ENCODE measurements at regions not wholly inside any gene's neighbourhood (a gene's known extent, or its start where the extent isn't known, plus 50 kb on each side); places are given as distances from the start of the nearest gene placed in this dataset.
"Not testable (repeated sequence)": the region's sequence is repeated elsewhere in the genome, so short reads cannot be mapped to it uniquely, and the experiment has no call there.

DNA sequence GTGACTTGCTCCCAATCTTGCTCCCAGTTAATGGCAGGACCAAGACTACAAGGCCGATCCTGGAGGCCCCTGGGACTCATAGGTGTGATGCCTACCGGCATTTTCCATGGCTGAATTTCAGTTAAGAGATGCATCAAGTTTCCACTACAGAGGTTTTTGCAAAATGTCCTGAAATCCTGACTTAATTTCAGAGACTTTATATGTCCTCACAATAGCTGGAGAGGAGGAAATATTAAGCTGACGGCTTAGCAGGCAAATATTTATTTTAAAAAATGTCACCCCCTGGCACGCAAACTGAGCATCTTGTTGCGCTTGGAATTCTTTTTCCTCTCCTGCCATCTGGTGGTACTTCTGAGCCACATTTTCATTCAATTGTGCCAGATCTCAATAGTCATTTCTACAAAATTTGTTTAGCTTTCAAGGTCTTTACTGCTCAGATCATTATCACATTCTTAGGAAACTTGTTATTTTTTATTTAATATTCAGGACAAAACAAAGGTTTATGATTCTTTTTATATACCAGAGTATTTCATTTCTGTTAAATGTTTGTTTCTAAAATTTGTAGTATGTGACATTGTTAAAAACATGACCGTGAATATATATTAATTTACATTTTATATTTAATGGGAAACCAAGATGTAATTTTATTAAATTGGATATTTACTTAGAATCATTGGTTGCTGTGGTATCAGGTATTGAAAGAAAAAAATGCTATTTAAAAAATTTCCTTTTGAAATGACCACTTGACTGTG, 189.2 kb upstream of the THRB start:
- no peak for DNase-seq (ENCODE audit: low read depth in 3 of 3, low spot score in 1 of 3)

DNA sequence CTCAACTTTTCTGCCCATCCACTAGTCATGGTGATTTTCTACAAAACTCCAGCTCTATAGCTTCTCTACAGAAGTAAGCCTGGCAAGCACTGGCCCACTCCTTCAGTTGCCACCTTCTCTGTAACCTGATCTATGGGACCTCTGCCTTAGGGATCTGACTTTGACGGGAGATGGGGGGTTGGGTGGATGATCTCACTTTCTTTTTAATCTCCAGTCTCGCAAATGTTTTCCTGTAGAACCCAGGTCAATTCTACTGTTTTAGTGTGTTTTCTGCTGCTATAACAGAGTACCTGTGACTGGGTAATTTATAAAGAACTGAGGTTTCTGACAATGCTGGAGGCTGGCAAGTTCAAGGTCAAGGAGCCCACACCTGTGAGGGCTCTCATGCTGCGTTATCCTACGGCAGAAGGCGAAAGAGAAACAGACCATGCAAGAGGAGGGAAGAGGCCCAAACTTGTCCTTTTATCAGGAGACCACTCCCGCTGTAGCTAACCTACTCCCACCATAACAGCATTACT, 189.9 kb upstream of the THRB start:
- DNase-seq (ENCODE audit: low read depth in 3 of 3, low spot score in 1 of 3) = no peak

- DNase-seq (ENCODE audit: low read depth in 3 of 3, low spot score in 1 of 3) = no peak
These were observed 192.2 kb upstream of the THRB start for GRCh38 chr3:24686808-24687207.

- DNase-seq (ENCODE audit: low read depth in 3 of 3, low spot score in 1 of 3) = no peak
These were observed 193.0 kb upstream of the THRB start for GRCh38 chr3:24687671-24688070.

DNA sequence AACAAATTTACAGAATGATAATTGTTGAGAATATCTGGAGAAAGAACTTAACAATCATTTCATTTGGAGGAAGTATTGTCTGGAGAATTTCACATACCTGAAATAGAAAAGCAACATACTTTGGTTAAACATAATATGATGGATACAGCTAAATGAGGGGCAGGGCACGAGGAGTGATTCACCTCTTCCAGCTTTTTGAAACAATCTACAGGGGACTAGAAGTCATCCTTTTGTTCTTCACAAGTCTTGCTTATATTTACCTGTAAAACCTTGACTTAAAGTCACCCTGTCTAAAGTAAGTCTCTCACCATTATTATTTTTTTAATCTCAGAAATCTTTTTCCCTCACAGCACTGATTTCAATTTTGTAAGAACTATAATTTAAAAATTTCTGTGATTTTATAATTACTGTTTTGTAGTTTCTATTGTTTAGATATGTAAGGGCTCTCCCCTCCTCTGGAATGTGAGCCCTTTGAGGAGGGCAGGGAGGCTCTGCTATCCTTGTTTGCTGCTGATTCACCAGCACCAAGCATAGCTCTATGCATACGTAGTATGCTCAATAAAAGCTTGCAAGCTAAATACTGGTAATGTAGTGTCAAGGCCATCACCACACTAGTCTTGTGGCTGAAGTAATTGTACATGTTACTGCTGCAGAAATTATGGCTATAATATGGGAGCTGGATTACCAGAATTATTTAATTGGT, 193.9 kb upstream of the THRB start:
- no peak for DNase-seq (ENCODE audit: low read depth in 3 of 3, low spot score in 1 of 3)

DNA sequence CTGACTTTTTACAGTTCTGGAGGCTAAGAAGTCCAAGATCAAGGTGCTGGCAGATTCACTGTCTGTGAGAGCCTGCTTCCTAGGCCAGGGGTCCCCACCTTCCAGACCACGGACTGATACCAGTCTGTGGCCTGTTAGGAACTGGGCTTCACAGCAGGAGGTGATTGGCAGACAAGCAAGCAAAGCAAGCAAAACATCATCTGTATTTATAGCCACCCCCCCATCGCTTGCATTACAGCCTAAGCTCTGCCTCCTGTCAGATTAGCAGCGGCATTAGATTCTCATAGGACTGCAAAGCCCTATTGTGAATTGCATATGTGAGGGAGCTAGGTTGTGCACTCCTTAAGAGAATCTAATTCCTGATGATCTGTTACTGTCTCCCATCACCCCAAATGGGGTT, 194.7 kb upstream of the THRB start:
- DNase-seq (ENCODE audit: low read depth in 3 of 3, low spot score in 1 of 3) = no peak

DNA sequence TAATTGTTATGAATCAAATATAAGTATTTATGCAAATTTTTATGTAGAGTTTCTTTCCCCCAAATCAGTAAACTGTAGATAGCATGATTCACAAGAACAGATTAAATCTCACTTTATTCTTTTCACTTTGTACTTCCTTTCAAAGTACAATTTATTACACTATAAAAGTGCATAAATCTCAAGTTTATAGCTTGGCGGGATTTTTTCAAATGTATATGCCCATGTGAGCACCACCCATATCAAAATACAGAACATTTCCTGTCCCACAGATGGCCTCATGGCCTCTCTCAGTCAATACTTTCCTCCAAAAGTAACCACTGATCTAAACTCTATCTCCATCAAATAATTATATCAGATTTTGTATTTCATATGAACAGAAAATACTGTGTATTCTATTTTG, 196.1 kb upstream of the THRB start:
- DNase-seq (ENCODE audit: low read depth in 3 of 3, low spot score in 1 of 3) = no peak

- DNase-seq (ENCODE audit: low read depth in 3 of 3, low spot score in 1 of 3) = not testable (repeated sequence)
These were observed 204.4 kb upstream of the THRB start for GRCh38 chr3:24699078-24699477.

- no peak for DNase-seq (ENCODE audit: low read depth in 3 of 3, low spot score in 1 of 3)
These were observed 209.8 kb upstream of the THRB start for GRCh38 chr3:24704496-24704895.

DNA sequence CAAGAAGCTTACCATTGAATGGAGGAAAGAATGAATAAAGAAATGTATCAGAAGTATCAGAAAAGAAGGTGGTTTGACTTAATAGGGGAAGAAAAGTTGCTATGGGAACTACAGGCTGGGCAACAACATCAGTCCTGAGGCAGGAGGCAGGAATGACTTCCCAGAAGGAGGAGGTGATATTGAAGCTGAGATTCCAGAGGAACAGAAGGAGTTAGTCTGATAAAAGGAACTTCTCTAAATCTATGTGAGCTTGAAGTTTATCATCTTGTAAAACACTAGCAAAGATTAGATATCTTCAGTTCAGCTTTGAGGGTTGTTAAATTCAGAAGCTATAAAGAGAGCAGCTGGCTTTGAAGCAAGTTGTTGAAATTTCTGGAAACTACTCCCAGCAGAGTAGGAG, 213.3 kb upstream of the THRB start:
- DNase-seq (ENCODE audit: low read depth in 3 of 3, low spot score in 1 of 3) = no peak

GRCh38 chr3:24709956-24710355, 215.3 kb upstream of the THRB start:
- DNase-seq (ENCODE audit: low read depth in 3 of 3, low spot score in 1 of 3) = no peak

DNA sequence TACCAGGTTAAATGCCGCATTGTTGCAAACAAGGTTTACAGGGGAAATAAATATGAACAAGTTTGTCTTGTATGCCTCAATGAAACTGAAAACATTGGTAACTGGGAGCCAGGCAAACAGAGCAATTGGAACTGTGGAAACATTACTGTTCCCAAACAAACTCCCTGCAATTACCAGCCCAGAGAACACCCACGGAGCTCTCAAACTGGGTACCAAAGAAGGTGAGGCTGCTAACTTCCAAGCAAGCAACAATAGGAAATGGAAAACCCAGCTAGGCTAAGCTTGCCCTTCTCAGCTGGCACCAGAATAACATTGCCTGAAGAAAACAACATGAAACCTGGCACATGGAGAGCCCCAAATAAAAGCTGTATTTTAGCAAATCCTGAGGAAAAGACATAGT, 218.9 kb upstream of the THRB start:
- DNase-seq (ENCODE audit: low read depth in 3 of 3, low spot score in 1 of 3) = no peak

DNA sequence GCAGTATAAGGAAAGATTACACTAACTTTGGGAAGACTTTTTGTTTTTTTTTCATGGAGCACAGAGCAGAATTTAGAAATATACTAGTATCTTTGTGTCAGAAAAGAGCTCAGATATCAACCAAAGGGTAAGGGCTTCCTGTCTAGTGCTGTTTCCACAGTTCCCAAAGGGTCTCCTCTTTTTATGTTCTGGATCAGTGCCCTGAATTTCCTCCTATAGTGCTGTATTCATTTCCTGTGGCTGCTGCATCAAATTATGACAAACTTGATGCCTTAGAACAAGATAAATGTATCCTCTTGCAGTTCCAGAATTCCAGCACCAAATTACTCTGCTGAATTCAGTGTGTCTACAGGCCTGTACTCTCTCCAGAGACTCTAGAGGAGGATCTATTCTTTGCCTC, 219.8 kb upstream of the THRB start:
- DNase-seq (ENCODE audit: low read depth in 3 of 3, low spot score in 1 of 3) = no peak

GRCh38 chr3:24715171-24715792, 220.6 kb upstream of the THRB start:
- no peak for DNase-seq (ENCODE audit: low read depth in 3 of 3, low spot score in 1 of 3)

- DNase-seq (ENCODE audit: low read depth in 3 of 3, low spot score in 1 of 3) = no peak
These were observed 227.4 kb upstream of the THRB start for GRCh38 chr3:24722087-24722486.

DNA sequence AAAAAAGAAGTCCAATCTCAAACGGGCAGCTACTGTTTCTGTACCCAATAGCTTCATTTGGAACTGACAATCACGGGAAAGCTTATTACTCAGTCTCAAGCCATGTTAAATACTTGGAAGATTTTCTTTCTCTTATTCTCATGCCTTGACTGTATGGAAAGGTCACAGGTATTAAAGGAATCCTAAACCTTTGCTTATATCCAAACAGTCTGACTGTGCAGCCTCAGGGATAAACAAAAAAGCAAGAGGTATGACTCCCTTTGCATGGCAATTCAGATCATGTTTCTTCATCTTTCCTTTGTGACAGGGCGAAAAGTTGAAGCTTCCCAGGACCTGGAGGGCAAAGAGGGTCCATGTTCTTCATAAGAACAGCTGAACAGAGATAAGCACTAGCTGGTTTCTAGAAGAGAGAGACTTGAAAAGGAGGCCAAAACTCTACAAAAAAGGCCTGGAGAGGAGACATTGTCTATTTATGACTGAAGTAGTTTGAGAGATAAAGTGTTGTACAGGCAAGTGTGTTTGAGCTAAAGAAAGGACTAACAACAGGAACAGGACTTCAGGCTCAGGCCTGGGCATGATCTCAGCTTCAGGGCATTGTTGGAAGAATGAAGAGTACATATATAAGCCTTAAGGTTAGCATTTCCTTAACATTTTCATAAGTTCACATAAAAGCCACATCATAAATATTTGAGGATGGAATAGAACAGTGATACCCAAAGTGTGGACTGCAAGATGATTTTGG, 231.0 kb upstream of the THRB start:
- DNase-seq (ENCODE audit: low read depth in 3 of 3, low spot score in 1 of 3) = no peak

GRCh38 chr3:24726423-24726822, 231.8 kb upstream of the THRB start:
- no peak for DNase-seq (ENCODE audit: low read depth in 3 of 3, low spot score in 1 of 3)

DNA sequence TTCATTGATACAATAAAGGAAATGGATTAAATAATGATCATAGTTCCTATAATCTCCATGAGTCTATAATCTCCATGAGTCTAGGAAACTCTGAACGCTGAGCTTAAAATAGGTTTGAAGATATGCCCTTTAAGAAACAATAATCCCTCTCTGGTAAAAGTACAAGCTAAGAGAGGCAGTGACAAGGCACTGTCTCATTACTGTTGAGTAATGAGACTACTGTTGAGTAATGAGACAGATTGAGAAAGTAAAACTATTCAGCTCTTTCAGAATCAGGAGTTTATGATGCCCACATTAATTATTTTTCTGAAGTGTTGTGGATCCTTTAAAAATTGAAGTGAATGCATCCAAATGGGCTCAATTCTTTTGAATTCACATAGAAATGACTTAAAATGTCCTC, 235.5 kb upstream of the THRB start:
- no peak for DNase-seq (ENCODE audit: low read depth in 3 of 3, low spot score in 1 of 3)

DNA sequence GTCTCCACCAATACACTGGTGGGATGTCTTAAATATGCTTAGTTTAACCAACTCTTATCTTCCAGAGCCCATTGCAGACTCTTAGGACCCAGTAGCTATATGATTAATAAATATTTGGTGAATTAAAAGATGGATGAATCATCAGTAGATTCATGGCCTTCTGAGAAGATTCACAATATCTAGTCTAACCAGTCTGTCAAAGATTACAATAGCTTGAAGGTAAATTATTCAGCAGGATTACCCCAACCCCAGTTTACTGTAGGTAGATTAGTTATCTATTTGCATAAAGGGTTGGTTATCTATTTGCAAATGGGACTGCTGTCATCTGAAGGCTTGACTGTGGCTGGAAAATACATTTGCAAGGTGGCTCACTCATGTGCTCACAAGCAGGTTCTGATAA, 239.4 kb upstream of the THRB start:
- DNase-seq (ENCODE audit: low read depth in 3 of 3, low spot score in 1 of 3) = no peak

GRCh38 chr3:24736701-24737100, 242.1 kb upstream of the THRB start:
- DNase-seq (ENCODE audit: low read depth in 3 of 3, low spot score in 1 of 3) = no peak

- no peak for DNase-seq (ENCODE audit: low read depth in 3 of 3, low spot score in 1 of 3)
These were observed 245.7 kb upstream of the THRB start for GRCh38 chr3:24740326-24740725.

DNA sequence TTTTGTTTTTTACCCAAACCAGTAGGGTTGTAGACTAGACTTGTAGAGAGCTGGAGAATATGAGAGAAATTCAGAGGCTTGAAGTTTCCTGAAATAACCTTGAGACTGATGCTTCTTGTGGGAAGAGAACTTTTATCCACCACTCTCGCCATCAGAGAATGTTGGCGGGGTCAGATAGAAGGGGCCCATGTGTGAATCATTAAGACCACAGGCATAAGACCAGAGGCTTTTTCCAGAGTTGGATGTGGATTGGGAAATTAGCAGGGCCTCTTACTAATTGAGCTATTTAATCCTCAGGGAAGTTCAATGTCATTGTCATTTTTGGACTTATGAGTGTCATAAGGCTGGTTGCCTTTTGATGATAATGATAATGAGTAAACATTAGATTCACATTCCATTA, 246.9 kb upstream of the THRB start:
- DNase-seq (ENCODE audit: low read depth in 3 of 3, low spot score in 1 of 3) = no peak
